ENCODE measurements at regions not wholly inside any gene's neighbourhood (a gene's known extent, or its start where the extent isn't known, plus 50 kb on each side); places are given as distances from the start of the nearest gene placed in this dataset.

DNA sequence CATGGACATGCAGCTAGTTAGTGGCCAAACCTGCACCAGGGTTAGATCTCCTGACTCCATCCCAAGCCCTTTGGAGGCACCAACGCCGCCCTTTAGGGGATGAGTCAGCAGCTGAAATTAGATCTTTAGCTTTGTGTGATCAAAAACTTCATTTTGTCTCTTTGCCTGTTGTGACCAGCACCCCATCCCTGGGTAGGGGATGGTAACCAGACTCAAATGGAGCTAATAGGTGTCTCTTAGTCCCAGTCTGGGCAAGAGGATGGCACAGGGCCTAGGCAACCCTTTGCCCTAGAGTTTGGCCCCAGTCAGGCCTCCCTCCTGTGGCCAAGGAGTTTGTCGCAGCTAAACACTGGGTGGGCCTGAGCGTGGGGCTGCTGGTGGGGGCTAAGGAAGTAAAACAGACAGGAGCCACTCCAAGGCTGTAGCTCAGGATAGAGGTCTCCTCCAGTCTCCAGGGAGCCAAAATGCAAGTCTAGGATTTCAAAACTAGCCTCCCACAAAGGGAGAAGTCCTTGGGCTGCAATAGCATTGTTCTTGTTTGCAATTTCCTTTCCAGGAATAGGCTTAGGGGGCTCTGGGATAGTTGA lies 105.1 kb downstream of the CPN2 start:
- Histone ChIP-seq H3K4me1 (ENCODE audit: control insufficient read depth, insufficient read depth, low read length) (peaks cover 7% of the 10 kb centered on the region), H3K9ac (ENCODE audit: low read length) (no peak overlapping the region), H3K27me3 (ENCODE audit: control insufficient read depth, insufficient read depth, low read length) (no peaks in the 10 kb centered on the region), H3K27ac (ENCODE audit: low read depth, low read length) (no peak overlapping the region), H3K4me3 (ENCODE audit: low read length) (no peak overlapping the region), H3K36me3 (ENCODE audit: control insufficient read depth, insufficient read depth, low read length) (no peaks in the 10 kb centered on the region)

DNA sequence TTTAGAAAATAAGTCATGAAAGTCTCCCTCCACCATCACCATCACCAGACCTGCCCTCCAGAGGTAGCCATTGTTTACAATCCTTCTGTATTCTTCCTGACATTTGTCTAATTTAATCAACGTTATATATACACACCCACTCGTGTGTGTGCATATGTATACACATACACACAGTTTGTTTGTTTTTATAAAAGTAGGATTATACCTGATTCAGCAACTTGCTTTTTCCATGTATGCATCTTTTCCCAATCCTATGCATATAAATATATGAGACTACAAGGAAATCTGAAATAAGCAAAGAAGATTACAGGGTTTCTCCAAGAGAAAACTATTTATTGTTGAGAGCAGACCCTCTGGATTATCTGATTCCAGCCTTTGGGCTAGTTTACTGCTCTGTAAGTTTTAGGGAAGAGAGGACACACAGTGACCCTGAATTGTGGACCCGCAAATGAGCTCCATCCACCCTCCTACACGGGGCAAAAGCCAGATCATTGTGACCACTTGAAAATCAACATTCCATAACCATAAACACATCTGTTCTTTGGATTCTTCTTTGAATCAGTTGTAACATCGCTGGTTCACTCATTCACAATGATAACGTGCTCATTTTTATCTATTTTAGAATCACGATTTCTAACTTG lies 104.3 kb downstream of the CPN2 start:
- H3K27me3 ChIP-seq (ENCODE audit: control insufficient read depth, insufficient read depth, low read length): no peaks in the 10 kb centered on the region
- no peak overlapping the region for H3K9ac ChIP-seq (ENCODE audit: low read length)
- H3K27ac ChIP-seq (ENCODE audit: low read depth, low read length): no peak overlapping the region
- peaks cover 7% of the 10 kb centered on the region for H3K4me1 ChIP-seq (ENCODE audit: control insufficient read depth, insufficient read depth, low read length)
- H3K36me3 ChIP-seq (ENCODE audit: control insufficient read depth, insufficient read depth, low read length): no peaks in the 10 kb centered on the region
- no peak overlapping the region for H3K4me3 ChIP-seq (ENCODE audit: low read length)

DNA sequence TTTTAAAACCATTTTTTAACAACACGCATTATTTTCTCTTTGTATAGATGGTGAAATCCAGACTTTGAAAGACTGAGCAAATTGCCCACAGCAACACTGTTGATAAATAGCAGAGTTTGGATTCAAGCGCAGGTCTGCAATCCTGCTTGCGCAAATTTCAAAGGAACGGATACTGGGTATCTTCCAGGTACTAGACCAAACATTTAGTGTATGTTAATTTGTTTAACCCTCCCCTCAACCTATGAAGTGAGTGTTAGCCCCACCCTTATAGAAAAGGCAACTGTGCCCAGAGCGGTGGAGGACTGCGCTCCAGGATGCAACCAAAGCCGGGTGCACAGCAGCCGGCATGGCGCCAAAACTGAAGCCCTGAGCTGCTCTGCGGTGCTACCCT lies 103.8 kb downstream of the CPN2 start:
- Histone ChIP-seq H3K4me3 (ENCODE audit: low read length) (no peak overlapping the region), H3K4me1 (ENCODE audit: control insufficient read depth, insufficient read depth, low read length) (peaks cover 7% of the 10 kb centered on the region), H3K9ac (ENCODE audit: low read length) (no peak overlapping the region), H3K27ac (ENCODE audit: low read depth, low read length) (no peak overlapping the region), H3K27me3 (ENCODE audit: control insufficient read depth, insufficient read depth, low read length) (no peaks in the 10 kb centered on the region), H3K36me3 (ENCODE audit: control insufficient read depth, insufficient read depth, low read length) (no peaks in the 10 kb centered on the region)

DNA sequence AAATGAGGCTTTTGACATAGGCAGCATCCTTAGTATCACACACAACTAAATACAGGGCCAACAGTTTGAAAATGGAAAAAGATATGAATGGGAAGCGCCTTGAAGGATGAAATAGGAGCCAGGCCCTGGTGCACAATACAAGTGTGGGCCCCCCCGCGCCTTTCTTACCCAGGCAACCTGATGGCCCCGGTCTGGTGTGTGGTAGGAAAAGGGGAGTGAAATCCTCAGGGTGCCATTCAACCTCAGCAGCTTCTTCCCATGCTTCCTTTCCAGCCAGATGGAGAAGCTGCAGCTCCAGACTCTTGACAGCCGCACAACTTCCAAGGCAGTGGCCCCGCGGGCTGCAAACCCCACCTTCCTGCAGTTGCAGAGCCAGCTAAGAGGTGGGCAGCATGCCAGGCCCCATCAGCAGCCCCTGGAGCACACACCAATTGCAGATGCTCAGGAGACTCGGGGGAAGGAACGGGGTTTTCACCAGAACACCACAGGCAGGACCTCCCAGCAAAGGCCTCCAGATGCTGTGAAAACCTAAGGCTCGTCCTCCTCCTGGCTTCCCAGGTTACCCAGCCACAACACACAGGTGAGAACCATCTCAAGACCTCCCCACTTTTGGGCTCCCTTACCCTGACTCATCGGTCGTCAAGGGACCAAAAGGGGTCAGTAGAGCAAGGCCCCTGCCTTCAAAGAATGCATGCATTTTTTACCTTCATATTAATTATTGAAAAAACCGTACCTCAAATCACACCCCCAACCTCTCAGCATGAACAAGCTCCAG lies 101.6 kb downstream of the CPN2 start:
- no peaks in the 10 kb centered on the region for H3K36me3 ChIP-seq (ENCODE audit: control insufficient read depth, insufficient read depth, low read length)
- H3K27me3 ChIP-seq (ENCODE audit: control insufficient read depth, insufficient read depth, low read length): no peaks in the 10 kb centered on the region
- H3K9ac ChIP-seq (ENCODE audit: low read length): no peak overlapping the region
- H3K27ac ChIP-seq (ENCODE audit: low read depth, low read length): no peak overlapping the region
- H3K4me3 ChIP-seq (ENCODE audit: low read length): no peak overlapping the region
- H3K4me1 ChIP-seq (ENCODE audit: control insufficient read depth, insufficient read depth, low read length): peaks cover 7% of the 10 kb centered on the region

DNA sequence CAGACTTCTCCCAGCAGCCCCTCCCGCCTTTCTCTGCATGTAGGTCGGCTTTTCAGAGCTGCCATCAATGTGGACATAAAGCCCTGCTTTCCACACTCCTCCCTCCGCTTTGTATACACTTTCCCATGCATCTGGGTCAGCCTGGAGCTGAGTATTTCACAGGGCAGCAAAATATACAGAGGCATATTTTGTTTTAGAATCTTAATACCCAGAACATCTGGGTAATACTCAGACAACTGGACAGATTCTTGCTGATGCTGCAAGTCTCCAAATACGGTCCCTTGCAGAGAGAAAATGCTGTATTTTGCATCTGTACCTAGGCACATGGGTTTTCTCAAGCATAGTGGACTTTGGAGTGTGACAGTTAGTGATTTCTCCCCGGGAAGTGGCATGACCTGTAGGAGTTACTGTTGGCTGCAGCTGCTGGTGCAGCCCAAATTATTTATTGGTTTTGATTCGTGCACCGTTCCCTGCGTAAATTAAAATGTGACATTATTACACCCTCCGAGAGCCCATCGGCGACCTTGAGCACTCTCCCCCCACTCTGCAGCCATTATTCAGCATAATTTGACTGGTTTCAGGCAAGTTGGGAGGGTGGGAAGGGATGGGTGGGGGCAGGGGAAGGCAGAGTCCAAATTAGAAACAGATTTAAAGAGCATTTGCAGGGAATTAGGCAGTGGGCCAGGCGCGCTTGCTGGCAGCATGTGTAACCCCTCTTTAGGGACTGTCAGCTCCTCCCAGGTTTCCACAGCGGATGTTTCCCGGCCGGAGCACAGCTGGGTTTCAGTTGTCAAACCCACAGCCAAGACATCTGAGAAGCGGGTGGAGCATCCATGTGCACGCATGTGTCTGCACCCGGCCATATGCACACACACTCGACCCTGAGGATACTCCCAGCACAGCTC lies 100.8 kb downstream of the CPN2 start:
- Histone ChIP-seq H3K9ac (ENCODE audit: low read length) (no peak overlapping the region), H3K27me3 (ENCODE audit: control insufficient read depth, insufficient read depth, low read length) (no peaks in the 10 kb centered on the region), H3K4me1 (ENCODE audit: control insufficient read depth, insufficient read depth, low read length) (peaks cover 7% of the 10 kb centered on the region), H3K4me3 (ENCODE audit: low read length) (peak overlapping the region; percentile 22), H3K36me3 (ENCODE audit: control insufficient read depth, insufficient read depth, low read length) (no peaks in the 10 kb centered on the region), H3K27ac (ENCODE audit: low read depth, low read length) (no peak overlapping the region)

DNA sequence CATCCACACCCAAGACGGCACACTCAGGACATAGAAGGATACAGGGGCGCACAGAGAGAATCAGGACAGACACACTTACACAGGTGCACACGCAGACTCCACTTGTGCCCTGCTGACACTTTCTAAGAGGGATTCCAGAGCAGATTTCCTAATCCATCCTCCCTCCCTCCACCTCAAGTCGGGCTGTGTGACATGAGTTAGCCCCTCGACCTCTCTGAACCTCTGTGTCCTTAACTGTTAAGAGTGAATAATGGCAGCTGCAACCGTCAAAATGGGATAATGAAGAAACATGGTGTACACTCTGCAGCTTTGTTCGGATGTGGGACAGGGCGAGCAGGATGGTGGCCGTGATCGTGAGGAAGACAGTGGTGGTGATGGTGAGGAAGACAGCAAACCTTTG lies 100.1 kb downstream of the CPN2 start:
- Histone ChIP-seq H3K4me1 (ENCODE audit: control insufficient read depth, insufficient read depth, low read length) (peaks cover 7% of the 10 kb centered on the region), H3K4me3 (ENCODE audit: low read length) (peak overlapping the region; percentile 22), H3K36me3 (ENCODE audit: control insufficient read depth, insufficient read depth, low read length) (no peaks in the 10 kb centered on the region), H3K27me3 (ENCODE audit: control insufficient read depth, insufficient read depth, low read length) (no peaks in the 10 kb centered on the region), H3K9ac (ENCODE audit: low read length) (no peak overlapping the region), H3K27ac (ENCODE audit: low read depth, low read length) (no peak overlapping the region)

DNA sequence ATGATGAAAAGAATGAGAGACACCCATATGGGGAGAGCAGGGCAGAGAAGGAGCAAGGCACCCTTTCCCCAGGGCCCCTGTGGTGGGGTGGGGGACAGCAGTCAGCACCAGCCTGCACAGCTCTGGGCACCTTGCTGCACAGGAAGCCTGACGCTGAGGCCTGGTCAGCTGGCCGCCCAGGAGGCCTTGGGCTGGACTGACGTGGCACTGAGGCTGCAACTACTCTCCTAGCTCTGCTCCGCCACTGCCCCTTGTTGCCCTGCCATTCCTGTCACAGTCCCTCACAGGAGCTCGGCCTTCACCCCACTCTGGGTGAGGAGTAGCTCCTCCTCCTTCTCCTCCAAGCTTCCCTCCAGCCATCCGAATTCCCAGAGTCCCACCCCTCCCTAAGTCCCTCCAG lies 99.7 kb downstream of the CPN2 start:
- Histone ChIP-seq H3K4me3 (ENCODE audit: low read length) (no peak overlapping the region), H3K36me3 (ENCODE audit: control insufficient read depth, insufficient read depth, low read length) (no peaks in the 10 kb centered on the region), H3K27me3 (ENCODE audit: control insufficient read depth, insufficient read depth, low read length) (no peaks in the 10 kb centered on the region), H3K9ac (ENCODE audit: low read length) (no peak overlapping the region), H3K4me1 (ENCODE audit: control insufficient read depth, insufficient read depth, low read length) (peaks cover 7% of the 10 kb centered on the region), H3K27ac (ENCODE audit: low read depth, low read length) (no peak overlapping the region)

DNA sequence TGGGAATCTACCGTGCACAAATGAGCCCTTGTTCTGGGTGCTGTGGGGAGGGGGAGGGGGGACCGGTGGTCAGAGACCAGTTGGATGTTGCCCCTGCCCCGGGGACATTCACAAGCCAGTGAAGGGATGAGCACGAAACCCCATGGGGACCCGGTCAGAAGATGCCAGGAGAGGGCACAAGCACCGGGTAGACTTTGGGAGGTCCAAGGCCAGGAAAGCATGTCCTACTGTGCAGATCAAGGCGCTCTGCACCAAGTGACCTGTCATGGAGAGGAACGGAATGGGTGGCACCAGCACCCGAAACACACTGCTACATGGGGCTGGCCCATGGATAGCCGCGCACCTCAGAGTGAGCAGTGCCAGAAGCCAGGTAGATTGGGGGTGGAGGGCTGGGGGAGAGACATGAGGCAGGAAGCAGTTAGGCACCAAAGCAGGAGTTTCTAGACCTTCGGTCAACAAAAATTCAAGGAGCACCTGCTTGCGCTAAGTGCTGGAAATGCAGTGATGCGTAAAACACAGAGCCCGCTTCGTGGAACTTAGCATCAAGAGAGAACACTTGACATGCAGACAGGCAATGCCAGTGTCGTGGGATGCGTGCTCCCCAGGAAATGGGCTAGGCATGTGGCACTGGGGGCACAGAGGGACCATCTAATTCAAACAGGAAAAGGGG lies 99.1 kb downstream of the CPN2 start:
- peaks cover 7% of the 10 kb centered on the region for H3K4me1 ChIP-seq (ENCODE audit: control insufficient read depth, insufficient read depth, low read length)
- no peak overlapping the region for H3K9ac ChIP-seq (ENCODE audit: low read length)
- no peaks in the 10 kb centered on the region for H3K36me3 ChIP-seq (ENCODE audit: control insufficient read depth, insufficient read depth, low read length)
- no peak overlapping the region for H3K27ac ChIP-seq (ENCODE audit: low read depth, low read length)
- no peaks in the 10 kb centered on the region for H3K27me3 ChIP-seq (ENCODE audit: control insufficient read depth, insufficient read depth, low read length)
- H3K4me3 ChIP-seq (ENCODE audit: low read length): no peak overlapping the region

DNA sequence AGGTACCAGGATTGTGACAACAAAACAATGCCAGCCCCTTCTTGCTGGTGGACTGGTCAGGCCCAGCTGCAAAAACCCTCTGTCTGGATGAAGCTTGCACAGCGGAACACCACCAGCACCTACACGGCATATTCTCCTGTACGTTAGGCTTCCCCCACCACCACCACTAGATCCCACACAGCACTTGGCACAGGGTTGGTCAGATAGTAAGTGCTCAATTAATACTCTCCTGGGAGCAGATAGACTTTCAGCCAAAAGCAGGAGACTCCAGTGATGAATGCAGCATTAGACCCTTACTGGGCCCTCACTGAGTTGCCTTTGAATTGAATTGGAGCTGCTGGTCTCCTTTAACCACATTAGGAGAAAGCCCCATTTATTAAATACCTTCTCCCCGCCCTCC lies 97.9 kb downstream of the CPN2 start:
- no peak overlapping the region for H3K27ac ChIP-seq (ENCODE audit: low read depth, low read length)
- no peak overlapping the region for H3K9ac ChIP-seq (ENCODE audit: low read length)
- no peaks in the 10 kb centered on the region for H3K27me3 ChIP-seq (ENCODE audit: control insufficient read depth, insufficient read depth, low read length)
- H3K4me1 ChIP-seq (ENCODE audit: control insufficient read depth, insufficient read depth, low read length): peaks cover 7% of the 10 kb centered on the region
- no peaks in the 10 kb centered on the region for H3K36me3 ChIP-seq (ENCODE audit: control insufficient read depth, insufficient read depth, low read length)
- H3K4me3 ChIP-seq (ENCODE audit: low read length): no peak overlapping the region

DNA sequence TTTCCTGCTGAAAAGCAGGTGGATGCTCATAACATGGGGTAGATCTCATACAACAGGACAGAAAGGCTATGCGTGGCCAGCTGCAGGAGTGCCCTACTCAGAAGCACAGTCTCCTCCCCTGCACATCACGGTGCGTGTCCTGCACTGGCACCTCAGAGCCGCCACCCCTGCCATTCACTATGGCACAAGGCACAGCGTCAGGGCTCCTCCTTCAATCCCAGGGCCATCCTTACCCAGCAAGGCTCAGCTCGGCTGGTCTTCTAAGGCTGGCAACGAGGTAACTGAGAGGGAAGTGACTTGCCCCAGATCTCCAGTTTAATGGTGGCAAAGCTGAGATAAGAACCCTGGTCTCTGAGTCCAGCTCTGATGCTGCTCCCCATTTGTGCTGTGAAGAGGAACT lies 97.1 kb downstream of the CPN2 start:
- H3K4me1 ChIP-seq (ENCODE audit: control insufficient read depth, insufficient read depth, low read length): peaks cover 7% of the 10 kb centered on the region
- H3K9ac ChIP-seq (ENCODE audit: low read length): no peak overlapping the region
- no peaks in the 10 kb centered on the region for H3K36me3 ChIP-seq (ENCODE audit: control insufficient read depth, insufficient read depth, low read length)
- H3K27ac ChIP-seq (ENCODE audit: low read depth, low read length): no peak overlapping the region
- H3K27me3 ChIP-seq (ENCODE audit: control insufficient read depth, insufficient read depth, low read length): no peaks in the 10 kb centered on the region
- H3K4me3 ChIP-seq (ENCODE audit: low read length): no peak overlapping the region

DNA sequence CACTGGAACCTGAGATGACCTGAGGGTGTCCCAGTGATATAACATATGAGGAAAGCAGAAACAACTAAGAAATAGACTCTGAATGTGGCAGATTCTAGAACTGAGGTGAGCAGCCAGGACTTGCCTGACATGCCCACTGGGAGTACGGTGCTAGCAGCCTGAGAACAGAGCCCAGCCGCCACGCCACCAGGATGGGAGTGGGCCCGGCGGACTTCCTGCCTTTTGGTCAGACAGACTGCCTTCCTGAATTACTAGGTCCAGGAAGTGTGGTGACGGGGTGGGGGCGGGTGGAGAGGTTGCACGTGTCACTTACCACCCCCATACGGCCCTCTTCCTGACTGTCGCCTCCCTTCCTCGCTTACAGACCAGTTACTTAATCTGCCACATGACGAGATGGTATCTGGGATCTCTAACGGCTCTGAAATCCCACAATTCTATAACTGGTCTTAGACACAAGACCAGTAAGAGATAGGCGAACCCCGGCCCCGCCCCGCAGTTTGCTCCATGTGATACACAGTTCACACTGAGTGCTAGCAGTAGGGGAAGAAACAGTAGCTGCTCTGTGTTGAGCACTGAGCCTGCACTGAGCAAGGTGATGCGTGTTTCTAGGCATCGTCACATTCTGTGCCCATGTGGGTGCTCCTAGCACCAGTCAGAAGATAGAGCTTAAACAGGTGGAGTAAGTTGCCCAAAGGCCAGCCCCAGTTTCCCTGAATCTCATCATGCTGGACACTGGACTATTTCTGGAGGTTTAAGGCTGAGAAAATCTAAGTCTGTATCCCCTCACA lies 95.7 kb downstream of the CPN2 start:
- Histone ChIP-seq H3K36me3 (ENCODE audit: control insufficient read depth, insufficient read depth, low read length) (no peaks in the 10 kb centered on the region), H3K9ac (ENCODE audit: low read length) (no peak overlapping the region), H3K27ac (ENCODE audit: low read depth, low read length) (no peak overlapping the region), H3K4me3 (ENCODE audit: low read length) (peak overlapping the region; percentile 30), H3K27me3 (ENCODE audit: control insufficient read depth, insufficient read depth, low read length) (no peaks in the 10 kb centered on the region), H3K4me1 (ENCODE audit: control insufficient read depth, insufficient read depth, low read length) (no peaks in the 10 kb centered on the region)

All from rectal smooth muscle tissue (tissue), 1 donor.